ENCODE measurements at regions not wholly inside any gene's neighbourhood (a gene's known extent, or its start where the extent isn't known, plus 50 kb on each side); places are given as distances from the start of the nearest gene placed in this dataset.

DNA sequence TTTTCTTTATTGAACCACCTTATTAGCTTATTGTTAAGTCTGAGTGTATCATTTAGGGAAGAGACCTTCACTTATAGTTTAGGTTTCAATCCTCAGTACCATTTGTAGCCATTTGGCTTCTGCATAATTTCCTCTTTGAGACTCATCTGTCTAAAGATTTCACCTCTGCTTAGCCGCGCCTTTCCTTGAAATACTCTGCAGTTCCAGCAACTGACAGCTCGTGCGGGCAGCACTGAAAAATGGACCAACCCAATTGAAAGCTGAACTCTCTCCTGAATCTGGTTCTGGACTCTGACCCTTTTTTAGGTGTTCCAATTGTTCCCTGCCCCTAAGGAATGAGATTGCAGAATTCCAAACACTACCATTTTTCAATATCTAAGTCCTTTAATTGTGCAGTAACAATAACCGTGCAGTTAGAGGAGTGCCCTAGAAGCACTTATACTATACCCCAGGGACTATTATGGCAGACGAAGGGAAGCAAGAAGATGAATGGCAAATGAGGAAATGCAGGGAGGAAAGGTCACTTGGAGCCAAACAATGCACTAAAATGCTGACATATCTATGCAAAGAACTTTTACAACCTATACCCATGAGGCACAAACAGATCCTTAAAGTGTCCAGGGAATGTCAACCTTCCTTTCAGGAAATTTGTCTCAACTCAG is 50.1 kb upstream of the PDE4D start:
- ATAC-seq: no peak
